NB4 (cell line): ENCODE measurements at regions not wholly inside any gene's neighbourhood (a gene's known extent, or its start where the extent isn't known, plus 50 kb on each side); places are given as distances from the start of the nearest gene placed in this dataset.

Source experiments
- CTCF ChIP-seq: IDR thresholded peaks from one replicate; pipeline ENCODE4 v1.5.1; 2012; ENCODE audit warnings: low read depth, low read length
- MYC ChIP-seq: IDR thresholded peaks from 2 replicates; pipeline ENCODE4 v1.6.1; 2011; ENCODE audit warnings: low read depth, low read length
- POLR2A ChIP-seq: IDR thresholded peaks from 2 replicates; pipeline ENCODE4 v1.6.1; 2011; ENCODE audit warnings: mild to moderate bottlenecking; ENCODE audit not compliant: insufficient read length; ENCODE audit errors: extremely low read depth
- TF ChIP-seq, protein P1 (sequence below): IDR thresholded peaks from 2 replicates; pipeline ENCODE4 v1.6.1; 2011; ENCODE audit warnings: low read depth, low read length

GRCh38 chr5:158410976-158411375 lies 552.0 kb upstream of the CLINT1 start:
- TF ChIP-seq CTCF (no peak), POLR2A (no peak), MYC (no peak)
- TF ChIP-seq, protein P1, sequence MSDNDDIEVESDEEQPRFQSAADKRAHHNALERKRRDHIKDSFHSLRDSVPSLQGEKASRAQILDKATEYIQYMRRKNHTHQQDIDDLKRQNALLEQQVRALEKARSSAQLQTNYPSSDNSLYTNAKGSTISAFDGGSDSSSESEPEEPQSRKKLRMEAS: no peak
